ENCODE measurements at regions not wholly inside any gene's neighbourhood (a gene's known extent, or its start where the extent isn't known, plus 50 kb on each side); places are given as distances from the start of the nearest gene placed in this dataset.

- no peak for ATAC-seq
- TF ChIP-seq EP300 (IDR thresholded peaks at IDR 0.05) (no peak), CTCF (IDR thresholded peaks at IDR 0.05) (no peak), POLR2A (IDR thresholded peaks at IDR 0.05) (no peak), POLR2AphosphoS5 (IDR thresholded peaks at IDR 0.05) (no peak)
- Histone ChIP-seq H3K4me3 (no peak overlapping the region), H3K36me3 (no peaks in the 10 kb centered on the region), H3K4me1 (no peaks in the 10 kb centered on the region), H3K27me3 (no peaks in the 10 kb centered on the region), H3K27ac (no peak overlapping the region), H3K9me3 (no peaks in the 10 kb centered on the region)
- WGBS, 2 donors (ENCODE audit: low coverage in 1 of 2), result 17 to 18% methylated on average over 1 of the region's 1 CpG
Observed at GRCh38 chr12:85740186-85740585, 96.0 kb downstream of the RASSF9 start.

- H3K27me3 ChIP-seq, result no peaks in the 10 kb centered on the region
- H3K4me3 ChIP-seq, result no peak overlapping the region
- ATAC-seq, result no peak
- H3K27ac ChIP-seq, result no peak overlapping the region
- no peaks in the 10 kb centered on the region for H3K9me3 ChIP-seq
- H3K36me3 ChIP-seq, result no peaks in the 10 kb centered on the region
- H3K4me1 ChIP-seq, result no peaks in the 10 kb centered on the region
- TF ChIP-seq CTCF (IDR thresholded peaks at IDR 0.05) (no peak), EP300 (IDR thresholded peaks at IDR 0.05) (no peak), POLR2AphosphoS5 (IDR thresholded peaks at IDR 0.05) (no peak), POLR2A (IDR thresholded peaks at IDR 0.05) (no peak)
Observed at GRCh38 chr12:85741046-85741445, 95.2 kb downstream of the RASSF9 start.

GRCh38 chr12:85747941-85748495 is 88.2 kb downstream of the RASSF9 start:
- H3K36me3 ChIP-seq, result no peaks in the 10 kb centered on the region
- no peak for ATAC-seq
- no peaks in the 10 kb centered on the region for H3K27me3 ChIP-seq
- H3K4me3 ChIP-seq, result no peak overlapping the region
- H3K27ac ChIP-seq, result no peak overlapping the region
- no peaks in the 10 kb centered on the region for H3K9me3 ChIP-seq
- no peaks in the 10 kb centered on the region for H3K4me1 ChIP-seq
- no peak for TF ChIP-seq EP300 (IDR thresholded peaks at IDR 0.05)
- TF ChIP-seq CTCF (IDR thresholded peaks at IDR 0.05), result no peak
- no peak for TF ChIP-seq POLR2A (IDR thresholded peaks at IDR 0.05)
- 14 to 15% methylated on average over 3 of the region's 3 CpGs for WGBS, 2 donors (ENCODE audit: low coverage in 1 of 2)
